ENCODE measurements at regions not wholly inside any gene's neighbourhood (a gene's known extent, or its start where the extent isn't known, plus 50 kb on each side); places are given as distances from the start of the nearest gene placed in this dataset.

DNA sequence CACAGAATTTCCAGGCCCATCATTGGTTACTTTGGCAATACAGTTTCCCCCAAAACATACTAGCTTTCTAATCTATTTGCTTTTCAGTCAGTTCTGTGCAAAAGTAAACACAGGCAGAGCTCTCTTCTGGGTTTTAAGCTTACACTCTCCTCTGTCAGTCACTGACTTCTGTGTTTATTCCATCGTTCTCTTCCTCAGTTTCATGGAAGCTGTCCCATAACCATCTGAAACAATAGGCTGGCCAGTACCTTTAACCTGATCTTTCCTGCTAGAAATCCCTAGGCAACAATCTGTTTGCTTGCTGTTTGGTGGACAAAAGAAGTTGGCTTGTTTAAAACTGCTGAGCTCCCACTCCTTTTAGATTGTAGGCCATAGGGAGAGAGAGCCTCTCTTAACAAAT, 431.5 kb downstream of the HACE1 start:
- no peak for ATAC-seq
- no peak for DNase-seq (ENCODE audit: low read depth, low spot score)
- Histone ChIP-seq H3K4me3 (ENCODE audit: low read depth in 2 of 2, low read length in 2 of 2) (no peak overlapping the region), H3K36me3 (ENCODE audit: control insufficient read depth, insufficient read depth, low read length) (no peaks in the 10 kb centered on the region), H3K9me3 (ENCODE audit: control insufficient read depth, insufficient read depth, low read depth, low read length) (no peaks in the 10 kb centered on the region), H3K27me3 (ENCODE audit: control insufficient read depth, insufficient read depth, low read length) (no peaks in the 10 kb centered on the region), H3K4me1 (ENCODE audit: control insufficient read depth, insufficient read depth, low read length) (no peaks in the 10 kb centered on the region), H3K27ac (ENCODE audit: low read length) (no peak overlapping the region)
- intact Hi-C loops (cut with micrococcal nuclease; ENCODE audit: unreplicated experiment) (no loop called here), in situ Hi-C loops (cut with HindIII; ENCODE audit: low pct_unique_long_range_greater_than_20kb, low sequenced_read_pairs) (no loop called here)
- ChIA-PET POLR2A (no interaction called here), CTCF (no interaction called here)
- TF ChIP-seq SIN3A (IDR thresholded peaks at IDR 0.05; ENCODE audit: borderline replicate concordance, insufficient read depth, low read depth, low read length) = no peak
- no peak for TF ChIP-seq REST (IDR thresholded peaks at IDR 0.05; ENCODE audit: insufficient read depth in 1 of 2, low read depth in 2 of 2, low read length in 1 of 2)
- TF ChIP-seq POLR2AphosphoS5 (IDR thresholded peaks at IDR 0.05; ENCODE audit: low read depth, low read length) = no peak
- no peak for TF ChIP-seq TCF7L2 (IDR thresholded peaks at IDR 0.05; ENCODE audit: low read depth, low read length)
- TF ChIP-seq CTCF (IDR thresholded peaks at IDR 0.05) = no peak
- no TSS peak for BruUV-seq (replicated peaks)

DNA sequence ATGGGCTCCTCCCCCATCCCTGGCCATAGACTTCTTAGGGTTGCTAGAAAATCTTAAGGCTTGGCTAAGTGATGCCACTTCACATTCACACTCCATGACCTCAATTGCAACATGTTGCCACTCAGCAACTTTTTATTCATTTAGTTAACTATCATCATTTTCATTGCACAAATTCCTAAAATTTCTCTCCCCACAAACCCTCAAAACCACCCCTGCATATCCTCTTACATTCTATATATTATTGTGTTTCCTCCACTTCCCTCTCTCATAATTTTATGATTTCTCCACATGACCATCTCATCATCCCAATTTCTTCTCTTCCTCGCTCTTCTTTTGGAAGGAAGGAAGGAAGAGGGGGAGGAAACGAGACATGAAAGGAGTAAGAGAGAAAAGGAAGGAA, 436.0 kb downstream of the HACE1 start:
- no peak overlapping the region for H3K27ac ChIP-seq (ENCODE audit: low read length)
- no peaks in the 10 kb centered on the region for H3K27me3 ChIP-seq (ENCODE audit: control insufficient read depth, insufficient read depth, low read length)
- POLR2A ChIA-PET = no interaction called here
- no peaks in the 10 kb centered on the region; the same call in 1 of the 2 replicates for H3K9me3 ChIP-seq (ENCODE audit: control insufficient read depth, insufficient read depth, low read depth, low read length)
- H3K4me3 ChIP-seq (ENCODE audit: low read depth in 2 of 2, low read length in 2 of 2) = no peak overlapping the region
- CTCF ChIA-PET = no interaction called here
- DNase-seq (ENCODE audit: low read depth, low spot score) = no peak
- intact Hi-C loops (cut with micrococcal nuclease; ENCODE audit: unreplicated experiment) = no loop called here
- in situ Hi-C loops (cut with HindIII; ENCODE audit: low pct_unique_long_range_greater_than_20kb, low sequenced_read_pairs) = no loop called here
- no peaks in the 10 kb centered on the region for H3K4me1 ChIP-seq (ENCODE audit: control insufficient read depth, insufficient read depth, low read length)
- no peaks in the 10 kb centered on the region for H3K36me3 ChIP-seq (ENCODE audit: control insufficient read depth, insufficient read depth, low read length)
- TF ChIP-seq POLR2AphosphoS5 (IDR thresholded peaks at IDR 0.05; ENCODE audit: low read depth, low read length) (no peak), SIN3A (IDR thresholded peaks at IDR 0.05; ENCODE audit: borderline replicate concordance, insufficient read depth, low read depth, low read length) (no peak), TCF7L2 (IDR thresholded peaks at IDR 0.05; ENCODE audit: low read depth, low read length) (no peak), REST (IDR thresholded peaks at IDR 0.05; ENCODE audit: insufficient read depth in 1 of 2, low read depth in 2 of 2, low read length in 1 of 2) (no peak), CTCF (IDR thresholded peaks at IDR 0.05) (no peak)
- BruUV-seq (replicated peaks) = no TSS peak
- no peak for ATAC-seq

Data from Panc1 (cell line).